ENCODE measurements at regions not wholly inside any gene's neighbourhood (a gene's known extent, or its start where the extent isn't known, plus 50 kb on each side); places are given as distances from the start of the nearest gene placed in this dataset.

DNA sequence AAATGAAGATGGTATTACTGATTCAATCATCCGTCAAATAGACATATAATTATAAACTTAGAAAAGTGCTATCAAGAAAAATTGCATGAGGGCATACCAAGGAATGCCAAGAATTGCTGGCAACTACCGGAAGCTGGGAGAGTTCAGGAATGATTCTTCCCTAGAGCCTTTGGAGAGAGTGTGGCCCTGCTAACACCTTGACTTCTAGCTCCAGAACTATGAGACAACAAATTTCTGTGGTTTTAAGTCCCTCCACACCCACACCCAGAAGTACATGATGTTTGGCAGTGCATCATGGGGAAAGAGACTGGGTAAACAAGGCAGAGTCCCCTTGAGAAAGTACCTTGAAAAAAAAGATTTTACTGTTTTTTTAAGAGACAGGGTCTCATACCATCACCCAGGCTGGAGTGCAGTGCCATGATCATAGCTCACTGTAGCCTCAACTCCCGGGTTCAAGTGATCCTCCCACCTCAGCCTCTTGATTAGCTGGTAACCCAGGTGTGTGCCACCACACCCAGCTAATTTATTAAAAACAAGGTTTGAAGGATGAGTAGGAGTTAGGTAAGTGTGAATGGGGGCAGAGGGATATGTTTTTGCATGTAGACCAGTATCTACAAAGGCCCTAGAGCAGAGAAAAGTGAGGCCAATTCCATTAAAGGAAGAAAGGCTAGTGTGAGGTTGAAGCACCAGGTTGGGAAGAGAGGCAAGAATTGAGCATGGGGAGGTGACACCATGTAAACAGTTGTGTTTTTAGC is 53.1 kb downstream of the GSX2 start:
- DNase-seq = no peak

DNA sequence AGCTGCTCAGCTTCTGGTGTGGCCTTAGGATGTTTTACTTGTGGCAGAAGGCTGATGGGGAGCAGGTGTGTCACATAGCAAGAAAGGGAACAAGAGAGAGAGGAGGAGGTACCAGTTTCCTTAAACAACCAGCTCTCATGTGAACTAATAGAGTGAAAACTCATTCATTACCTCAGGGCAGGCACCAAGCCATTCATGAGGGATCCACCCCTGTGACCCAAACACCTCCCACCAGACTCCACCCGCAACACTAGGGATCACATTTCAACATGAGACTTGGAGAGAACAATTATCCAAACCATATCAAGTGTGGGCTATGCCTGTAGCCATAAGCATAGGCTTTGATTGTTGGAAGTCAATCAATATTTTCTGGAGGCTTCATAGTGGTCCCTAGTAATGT is 56.0 kb downstream of the GSX2 start:
- DNase-seq = no peak

DNA sequence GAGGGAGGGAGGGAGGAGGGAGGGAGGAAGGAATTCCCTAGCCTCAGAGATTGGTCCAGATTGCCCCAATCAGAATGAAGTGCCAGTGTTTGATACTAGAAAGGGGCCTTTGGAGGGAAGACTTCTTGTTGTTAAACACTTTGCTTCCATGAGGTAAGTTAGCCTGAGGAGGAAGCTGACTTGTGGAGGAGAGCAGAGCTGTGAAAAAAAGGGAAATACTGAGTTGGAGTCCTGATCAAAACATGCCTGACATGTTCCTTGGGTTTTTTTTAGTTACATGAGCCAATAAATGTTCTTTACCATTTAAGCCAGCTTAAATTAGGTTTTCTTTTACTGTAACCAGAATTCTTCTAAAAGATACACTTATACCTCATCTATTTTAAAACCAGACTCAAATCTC is 57.6 kb downstream of the GSX2 start:
- no peak for DNase-seq

DNA sequence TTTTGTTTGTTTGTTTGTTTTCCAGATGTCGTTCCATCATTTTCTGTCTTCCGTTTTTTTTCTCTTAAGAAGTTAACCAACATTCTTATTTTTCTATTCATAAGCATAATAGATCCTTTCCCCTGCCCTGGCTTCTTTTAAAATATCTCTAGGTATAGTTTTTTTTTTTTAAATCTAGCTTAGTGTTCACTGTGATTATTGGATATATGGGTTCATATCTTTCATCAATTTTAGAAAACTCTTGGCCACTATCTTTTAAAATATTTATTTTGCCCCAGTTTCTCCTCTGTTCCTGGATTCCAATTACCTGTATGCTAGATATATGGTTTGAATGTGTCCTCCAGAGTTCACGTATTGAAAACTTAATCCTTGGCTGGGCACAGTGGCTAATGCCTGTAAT is 59.6 kb downstream of the GSX2 start:
- no peak for DNase-seq

DNA sequence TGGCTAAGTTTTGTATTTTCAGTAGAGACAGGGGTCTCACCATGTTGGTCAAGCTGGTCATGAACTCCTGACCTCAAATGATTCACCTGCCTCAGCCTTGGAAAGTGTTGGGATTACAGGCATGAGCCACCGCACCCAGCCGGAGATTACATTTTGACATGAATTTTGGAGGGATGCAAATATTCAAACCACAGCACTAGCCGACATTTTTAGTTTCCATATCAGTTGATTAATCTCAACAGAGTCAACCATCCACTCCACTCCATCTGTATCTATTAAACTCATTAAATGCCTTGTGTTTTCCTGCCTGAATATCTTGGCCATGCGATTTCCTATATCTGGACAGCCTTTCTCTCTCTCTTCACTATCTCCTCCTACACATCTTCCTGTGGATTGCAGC is 64.1 kb upstream of the PDGFRA start:
- DNase-seq = peak in 1 of 2 experiments; percentile 28

DNA sequence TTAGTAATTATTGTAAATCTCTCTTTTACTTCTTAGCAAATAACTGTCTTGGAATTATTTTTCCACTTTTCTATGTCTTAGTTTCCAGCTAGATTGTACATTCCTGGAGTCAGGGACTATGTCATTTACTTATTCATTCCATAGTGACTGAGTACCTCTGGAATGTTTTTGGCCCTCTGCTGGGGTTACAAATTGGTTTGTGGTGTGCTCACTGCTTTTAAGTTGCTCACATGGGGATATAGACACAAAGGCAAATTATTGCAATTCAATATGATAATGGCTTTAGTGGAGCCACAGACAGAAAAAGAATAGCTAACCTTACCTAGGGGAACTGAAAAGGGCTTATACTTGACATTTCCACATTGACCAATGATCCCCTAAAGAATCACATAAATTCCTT is 63.7 kb upstream of the PDGFRA start:
- peak; percentile 6 to 19 for DNase-seq

DNA sequence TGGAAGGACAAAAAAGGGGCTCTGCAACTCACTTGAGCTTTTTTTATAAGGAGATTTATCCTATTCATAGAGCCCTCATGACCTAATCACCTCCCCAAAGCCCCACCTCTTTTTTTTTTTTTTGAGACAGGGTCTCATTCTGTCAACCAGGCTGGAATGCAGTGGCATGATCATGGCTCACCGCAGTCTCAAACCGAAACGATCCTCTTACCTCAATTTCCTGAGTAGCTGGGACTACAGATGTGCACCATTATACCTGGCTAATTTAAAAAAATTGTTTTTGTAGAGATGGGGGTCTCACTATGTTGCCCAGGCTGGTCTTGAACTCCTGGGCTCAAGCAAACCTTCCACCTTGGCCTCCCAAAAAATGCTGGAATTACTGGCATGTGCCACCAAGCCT is 61.6 kb upstream of the PDGFRA start:
- DNase-seq = no peak

DNA sequence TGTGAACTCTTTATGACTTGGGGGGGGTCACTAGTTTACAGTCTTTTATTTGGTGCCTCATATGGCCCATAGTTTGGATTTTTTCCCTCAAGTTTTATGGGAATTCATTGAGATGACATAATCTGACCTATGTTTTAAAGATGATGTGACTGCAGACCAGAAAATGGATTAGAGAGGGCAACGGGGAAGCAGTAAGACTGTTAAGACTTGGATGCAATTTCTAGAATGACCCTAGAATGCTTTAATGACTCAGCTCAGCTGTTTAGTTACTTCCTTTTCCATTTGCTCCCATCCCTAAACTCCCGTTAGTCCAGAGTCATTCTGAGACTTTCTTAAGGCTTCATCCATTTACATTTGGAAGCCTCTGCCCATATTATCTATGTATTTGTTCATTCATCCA is 59.9 kb upstream of the PDGFRA start:
- DNase-seq = no peak

DNA sequence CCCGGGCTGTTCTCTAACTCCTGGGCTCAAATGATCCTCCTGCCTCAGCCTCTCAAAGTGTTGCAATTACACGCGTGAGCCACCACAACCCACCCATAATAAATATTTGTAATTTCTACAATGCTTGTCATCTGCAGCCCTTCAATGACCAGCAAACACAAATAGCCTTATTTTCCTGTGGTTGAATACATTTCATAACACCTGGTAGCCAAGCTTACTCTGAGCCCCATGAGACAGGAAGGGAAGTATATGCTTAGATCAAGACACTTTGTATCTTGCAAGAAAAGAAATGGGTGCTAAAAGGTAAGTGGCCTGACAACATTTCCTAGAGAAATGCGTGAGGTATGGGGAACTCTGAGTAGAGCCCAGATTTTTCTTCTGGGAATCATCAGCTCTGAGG is 56.9 kb upstream of the PDGFRA start:
- peak in 1 of 2 experiments; percentile 9 for DNase-seq

DNA sequence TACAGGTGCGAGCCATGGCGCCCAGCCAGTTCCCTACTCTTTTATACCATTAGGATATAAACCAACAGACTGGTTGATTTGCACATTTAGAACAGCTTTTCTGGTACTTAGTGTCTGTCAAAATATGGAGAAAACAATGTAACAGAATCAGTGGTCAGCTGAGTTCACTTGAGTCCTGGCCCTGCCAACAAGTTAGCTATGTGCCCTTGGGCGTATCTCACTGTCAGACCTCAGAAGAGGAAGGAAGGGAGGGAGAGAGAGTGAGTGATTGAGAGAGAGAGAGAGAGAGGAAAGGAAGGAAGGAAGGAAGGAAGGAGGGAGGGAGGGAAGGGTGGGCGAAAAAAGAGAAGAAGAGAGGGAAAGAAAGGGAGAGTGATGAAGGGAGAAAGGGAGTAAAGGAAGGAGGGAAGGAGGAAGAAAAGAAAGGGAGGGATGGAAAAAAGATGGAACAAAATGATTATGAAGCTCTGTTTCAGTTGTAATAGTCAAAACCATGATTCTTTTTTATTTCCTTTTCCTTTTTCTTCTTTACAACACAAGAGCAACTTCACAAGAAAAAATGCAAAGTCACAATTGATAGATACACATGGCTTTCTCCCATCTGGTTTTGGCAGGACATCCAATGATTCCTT is 55.7 kb upstream of the PDGFRA start:
- DNase-seq = no peak

DNA sequence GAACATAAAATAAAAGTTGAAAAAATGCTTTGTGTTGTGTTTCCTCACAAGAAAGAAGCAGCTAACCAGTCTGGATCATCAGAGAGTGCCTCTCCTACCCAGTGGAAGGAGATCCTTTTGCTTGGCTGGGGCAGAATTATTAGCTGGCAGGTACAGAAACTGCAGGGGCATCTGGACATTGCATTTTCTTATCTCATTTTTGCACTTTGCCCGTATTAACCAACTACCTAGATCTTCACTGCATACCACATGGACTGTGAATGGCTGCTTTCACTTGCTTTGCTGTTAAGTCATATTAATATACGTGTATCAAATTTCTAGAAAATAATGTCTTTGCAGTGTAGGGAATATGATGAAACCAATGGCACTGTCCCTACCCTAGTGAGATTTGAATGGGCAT is 52.9 kb upstream of the PDGFRA start:
- no peak for DNase-seq
